Cardiac fibroblast (primary cell): ENCODE measurements at regions not wholly inside any gene's neighbourhood (a gene's known extent, or its start where the extent isn't known, plus 50 kb on each side); places are given as distances from the start of the nearest gene placed in this dataset.
"Not testable (repeated sequence)": the region's sequence is repeated elsewhere in the genome, so short reads cannot be mapped to it uniquely, and the experiment has no call there.

Source experiments
- DNase-seq, 2 donors: peaks; one replicate each; pipeline versions ENCODE4 v3.0.0 to v3.0.0-alpha.2; 2010; ENCODE audit warnings: low read depth in 2 of 2
- H3K4me3 ChIP-seq, 2 donors: replicated peaks in 1 of 2; 1 replicate in 1 of 2; 2 replicates in 1 of 2; pipeline ENCODE4 v1.5.1; 2011; ENCODE audit warnings: low read depth in 2 of 2, low read length in 2 of 2, mild to moderate bottlenecking in 2 of 2, moderate library complexity in 1 of 2
- CTCF ChIP-seq: IDR thresholded peaks from one replicate; pipeline ENCODE4 v1.5.1; 2011; ENCODE audit warnings: low read depth, mild to moderate bottlenecking, low read length, inconsistent platforms

GRCh38 chrY:12285608-12286007 lies 415.4 kb upstream of the USP9Y start:
- no peak for DNase-seq
- no peak for TF ChIP-seq CTCF
- no peak overlapping the region for H3K4me3 ChIP-seq

DNA sequence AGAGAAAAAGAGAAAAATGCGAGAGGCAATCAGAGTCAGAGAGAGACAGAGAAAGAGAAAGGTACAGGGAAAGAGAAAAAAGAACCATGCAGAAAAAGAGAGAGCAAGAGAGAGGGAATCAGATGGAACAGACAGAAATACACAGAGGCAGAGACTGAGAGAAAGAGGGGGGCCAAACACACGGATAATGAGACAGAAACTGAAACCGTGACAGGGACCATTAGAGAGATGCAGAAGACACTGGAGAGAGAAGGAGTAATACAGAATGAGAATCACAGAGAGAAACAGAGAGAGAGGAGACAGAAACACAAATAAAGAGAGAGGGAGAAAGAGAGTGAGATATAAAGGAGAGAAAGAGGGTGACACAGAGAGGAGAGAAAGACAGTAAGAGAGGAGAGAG lies 412.1 kb upstream of the USP9Y start:
- H3K4me3 ChIP-seq = no peak overlapping the region
- DNase-seq = no peak
- no peak for TF ChIP-seq CTCF

DNA sequence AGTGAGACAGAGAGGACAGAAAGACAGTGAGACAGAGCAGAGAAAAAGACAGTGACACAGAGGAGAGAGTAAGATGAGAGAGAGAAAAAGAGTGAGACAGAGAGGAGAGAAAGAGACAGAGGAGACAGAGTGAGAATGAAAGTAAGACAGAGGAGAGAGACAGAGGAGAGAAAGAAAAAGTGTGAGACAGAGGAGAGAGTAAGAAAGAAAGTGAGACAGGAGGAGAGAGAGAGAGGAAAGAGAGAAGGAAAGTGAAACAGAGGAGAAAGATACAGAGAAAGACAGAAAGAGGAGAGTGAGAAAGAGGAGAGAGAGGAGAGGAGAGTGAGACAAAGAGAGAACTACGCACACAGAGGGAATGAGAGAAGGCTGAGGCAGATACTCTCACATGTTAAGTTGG lies 411.6 kb upstream of the USP9Y start:
- TF ChIP-seq CTCF = no peak
- H3K4me3 ChIP-seq = no peak overlapping the region
- no peak for DNase-seq

- no peak for TF ChIP-seq CTCF
- no peak overlapping the region for H3K4me3 ChIP-seq
- no peak for DNase-seq
Measured at GRCh38 chrY:12292542-12292941, 408.5 kb upstream of the USP9Y start.

DNA sequence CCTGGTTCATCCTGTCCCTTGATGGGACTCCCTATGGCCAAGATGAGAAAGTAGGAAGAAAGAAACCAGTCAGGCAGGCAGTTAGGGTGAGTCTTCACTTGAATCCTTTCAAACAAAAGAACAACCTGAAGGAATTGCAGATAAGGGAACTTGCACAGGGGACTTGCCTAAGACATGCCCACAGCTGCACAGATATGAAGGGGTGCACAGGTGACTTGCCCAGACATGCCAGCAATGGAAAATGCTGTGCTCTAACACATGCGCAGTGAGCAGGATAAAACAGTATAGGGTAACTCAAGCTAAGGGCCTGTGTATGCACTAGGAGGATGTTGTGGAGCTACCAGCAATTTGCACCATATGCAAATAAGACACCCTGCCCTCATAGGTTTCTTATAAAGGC lies 404.6 kb upstream of the USP9Y start:
- no peak for DNase-seq
- H3K4me3 ChIP-seq = no peak overlapping the region
- no peak for TF ChIP-seq CTCF

GRCh38 chrY:12299796-12300195 lies 401.2 kb upstream of the USP9Y start:
- H3K4me3 ChIP-seq, DNase-seq: not testable (repeated sequence)

GRCh38 chrY:12303464-12303863 lies 397.6 kb upstream of the USP9Y start:
- no peak overlapping the region for H3K4me3 ChIP-seq
- TF ChIP-seq CTCF = no peak
- DNase-seq = no peak
